Coronary artery (tissue), 2 donors: ENCODE measurements at regions not wholly inside any gene's neighbourhood (a gene's known extent, or its start where the extent isn't known, plus 50 kb on each side); places are given as distances from the start of the nearest gene placed in this dataset.

Source experiments
- DNase-seq: peaks from one replicate; pipeline ENCODE4 v3.0.0-alpha.2; 2017; ENCODE audit warnings: low spot score
- H3K27ac ChIP-seq, 2 donors: fragments of 200-600 bp; sonication (generic); one replicate each; pipeline ENCODE4 v1.5.1; 2016 to 2019
- H3K4me3 ChIP-seq: fragments of 200-600 bp; sonication (generic); 2 replicates; pipeline ENCODE4 v1.5.1; 2016; ENCODE audit warnings: mild to moderate bottlenecking, moderate library complexity
- TF ChIP-seq, protein P1 (sequence below): fragments of 200-600 bp; sonication (generic); IDR thresholded peaks from one replicate; pipeline ENCODE4 v1.5.1; 2019; ENCODE audit warnings: antibody characterized with exemption

GRCh38 chr18:66995270-66995669 is 391.4 kb upstream of the CDH19 start:
- Histone ChIP-seq H3K4me3 (no peak overlapping the region), H3K27ac (no peak overlapping the region)
- no peak for DNase-seq
- TF ChIP-seq, protein P1, sequence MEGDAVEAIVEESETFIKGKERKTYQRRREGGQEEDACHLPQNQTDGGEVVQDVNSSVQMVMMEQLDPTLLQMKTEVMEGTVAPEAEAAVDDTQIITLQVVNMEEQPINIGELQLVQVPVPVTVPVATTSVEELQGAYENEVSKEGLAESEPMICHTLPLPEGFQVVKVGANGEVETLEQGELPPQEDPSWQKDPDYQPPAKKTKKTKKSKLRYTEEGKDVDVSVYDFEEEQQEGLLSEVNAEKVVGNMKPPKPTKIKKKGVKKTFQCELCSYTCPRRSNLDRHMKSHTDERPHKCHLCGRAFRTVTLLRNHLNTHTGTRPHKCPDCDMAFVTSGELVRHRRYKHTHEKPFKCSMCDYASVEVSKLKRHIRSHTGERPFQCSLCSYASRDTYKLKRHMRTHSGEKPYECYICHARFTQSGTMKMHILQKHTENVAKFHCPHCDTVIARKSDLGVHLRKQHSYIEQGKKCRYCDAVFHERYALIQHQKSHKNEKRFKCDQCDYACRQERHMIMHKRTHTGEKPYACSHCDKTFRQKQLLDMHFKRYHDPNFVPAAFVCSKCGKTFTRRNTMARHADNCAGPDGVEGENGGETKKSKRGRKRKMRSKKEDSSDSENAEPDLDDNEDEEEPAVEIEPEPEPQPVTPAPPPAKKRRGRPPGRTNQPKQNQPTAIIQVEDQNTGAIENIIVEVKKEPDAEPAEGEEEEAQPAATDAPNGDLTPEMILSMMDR: no peak

GRCh38 chr18:66994790-66995189 is 390.9 kb upstream of the CDH19 start:
- Histone ChIP-seq H3K4me3 (no peak overlapping the region), H3K27ac (no peak overlapping the region)
- TF ChIP-seq, protein P1: no peak
- no peak for DNase-seq

DNA sequence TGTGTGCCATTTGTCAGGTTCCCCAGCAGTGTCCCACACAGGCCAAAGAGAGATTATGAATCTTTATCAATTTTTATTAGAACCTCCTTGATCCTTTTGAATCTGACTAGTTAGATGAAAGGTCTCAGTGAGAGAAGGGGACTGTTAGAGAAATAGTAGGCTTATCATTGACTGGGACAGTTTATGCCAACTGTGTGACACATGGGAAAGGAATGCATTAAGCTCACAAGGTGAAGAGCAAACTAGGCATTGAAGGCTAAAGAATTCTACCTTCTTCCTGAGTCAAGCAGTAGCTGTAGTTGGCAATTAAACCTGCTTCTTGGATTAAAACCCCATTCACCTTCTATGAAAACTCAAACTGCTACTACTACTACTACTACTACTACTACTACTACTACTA is 389.6 kb upstream of the CDH19 start:
- TF ChIP-seq, protein P1: no peak
- no peak for DNase-seq
- H3K27ac ChIP-seq: no peak overlapping the region
- no peak overlapping the region for H3K4me3 ChIP-seq

DNA sequence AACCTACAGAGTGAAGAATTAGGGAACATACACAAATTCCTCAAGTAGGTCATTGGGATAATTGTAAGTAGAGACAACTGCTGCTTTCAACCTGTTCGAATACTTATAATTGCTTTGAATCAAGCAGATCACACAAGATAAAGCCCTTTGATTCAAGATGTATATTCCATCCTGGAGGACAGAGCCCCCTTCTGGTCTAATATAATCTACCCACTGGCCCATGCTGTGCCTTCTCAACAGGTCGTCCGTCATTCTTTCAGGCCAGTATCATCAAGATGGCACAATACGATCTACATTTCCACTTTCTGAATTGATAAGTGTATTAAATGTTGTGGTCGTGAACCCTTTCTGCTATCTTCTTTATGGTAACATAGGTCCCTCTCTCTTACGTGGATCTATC is 387.0 kb upstream of the CDH19 start:
- Histone ChIP-seq H3K27ac (no peak overlapping the region), H3K4me3 (no peak overlapping the region)
- DNase-seq: no peak
- TF ChIP-seq, protein P1: no peak

GRCh38 chr18:66979009-66979408 is 375.1 kb upstream of the CDH19 start:
- no peak overlapping the region for H3K27ac ChIP-seq
- TF ChIP-seq, protein P1: no peak
- no peak for DNase-seq
- no peak overlapping the region for H3K4me3 ChIP-seq

GRCh38 chr18:66972681-66973080 is 368.8 kb upstream of the CDH19 start:
- no peak overlapping the region for H3K4me3 ChIP-seq

DNA sequence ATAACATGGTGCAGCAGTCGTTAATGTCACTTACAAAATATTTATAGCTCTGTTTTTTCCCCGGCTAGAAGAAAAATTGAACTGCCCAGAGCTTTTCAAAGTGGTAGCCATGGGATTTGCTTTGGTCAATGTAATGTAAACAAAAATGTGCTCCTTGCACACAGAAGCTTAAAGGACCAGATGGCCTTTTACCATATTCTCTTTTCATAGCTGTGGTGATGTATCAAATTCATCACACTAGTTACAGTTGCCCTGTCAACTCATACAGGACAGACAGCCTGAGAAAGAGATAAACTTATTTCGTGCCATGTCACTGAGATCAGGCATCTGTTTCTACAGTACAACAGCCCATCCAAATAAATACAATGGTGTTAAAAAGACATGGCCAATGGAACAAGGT is 368.1 kb upstream of the CDH19 start:
- H3K4me3 ChIP-seq: no peak overlapping the region
- no peak overlapping the region for H3K27ac ChIP-seq
- TF ChIP-seq, protein P1: no peak
- no peak for DNase-seq

More at GRCh38 chr18:66972681-66973080, 368.8 kb upstream of the CDH19 start:
- no peak for DNase-seq
- TF ChIP-seq, protein P1: no peak
- H3K27ac ChIP-seq: no peak overlapping the region
